ENCODE measurements at regions not wholly inside any gene's neighbourhood (a gene's known extent, or its start where the extent isn't known, plus 50 kb on each side); places are given as distances from the start of the nearest gene placed in this dataset.

GRCh38 chr14:85421186-85421877 lies 108.6 kb upstream of the FLRT2 start:
- Histone ChIP-seq H3K4me3 (ENCODE audit: low read depth, low read length) (no peak overlapping the region), H3K27me3 (ENCODE audit: control insufficient read depth, insufficient read depth, low read length) (no peaks in the 10 kb centered on the region), H3K36me3 (ENCODE audit: control insufficient read depth, insufficient read depth, low read length) (no peaks in the 10 kb centered on the region)
- TF ChIP-seq CTCF (IDR thresholded peaks at IDR 0.05; ENCODE audit: insufficient read depth, low read length, poor library complexity, severe bottlenecking): no peak
- no peak for DNase-seq (ENCODE audit: low read depth)

GRCh38 chr14:85423889-85424288 lies 106.1 kb upstream of the FLRT2 start:
- DNase-seq (ENCODE audit: low read depth): no peak

GRCh38 chr14:85425507-85425906 lies 104.4 kb upstream of the FLRT2 start:
- TF ChIP-seq CTCF (IDR thresholded peaks at IDR 0.05; ENCODE audit: insufficient read depth, low read length, poor library complexity, severe bottlenecking): no peak
- H3K27me3 ChIP-seq (ENCODE audit: control insufficient read depth, insufficient read depth, low read length): no peaks in the 10 kb centered on the region
- no peak for DNase-seq (ENCODE audit: low read depth)
- H3K36me3 ChIP-seq (ENCODE audit: control insufficient read depth, insufficient read depth, low read length): no peaks in the 10 kb centered on the region
- no peak overlapping the region for H3K4me3 ChIP-seq (ENCODE audit: low read depth, low read length)

More at GRCh38 chr14:85423889-85424288, 106.1 kb upstream of the FLRT2 start:
- Histone ChIP-seq H3K4me3 (ENCODE audit: low read depth, low read length) (no peak overlapping the region), H3K27me3 (ENCODE audit: control insufficient read depth, insufficient read depth, low read length) (no peaks in the 10 kb centered on the region), H3K36me3 (ENCODE audit: control insufficient read depth, insufficient read depth, low read length) (no peaks in the 10 kb centered on the region)
- TF ChIP-seq CTCF (IDR thresholded peaks at IDR 0.05; ENCODE audit: insufficient read depth, low read length, poor library complexity, severe bottlenecking): no peak

- no peaks in the 10 kb centered on the region for H3K27me3 ChIP-seq (ENCODE audit: control insufficient read depth, insufficient read depth, low read length)
- TF ChIP-seq CTCF (IDR thresholded peaks at IDR 0.05; ENCODE audit: insufficient read depth, low read length, poor library complexity, severe bottlenecking): no peak
- no peaks in the 10 kb centered on the region for H3K36me3 ChIP-seq (ENCODE audit: control insufficient read depth, insufficient read depth, low read length)
- no peak overlapping the region for H3K4me3 ChIP-seq (ENCODE audit: low read depth, low read length)
- DNase-seq (ENCODE audit: low read depth): no peak
Measured at GRCh38 chr14:85426068-85426935, 103.6 kb upstream of the FLRT2 start.

- Histone ChIP-seq H3K36me3 (ENCODE audit: control insufficient read depth, insufficient read depth, low read length) (no peaks in the 10 kb centered on the region), H3K27me3 (ENCODE audit: control insufficient read depth, insufficient read depth, low read length) (no peaks in the 10 kb centered on the region), H3K4me3 (ENCODE audit: low read depth, low read length) (no peak overlapping the region)
- no peak for DNase-seq (ENCODE audit: low read depth)
- TF ChIP-seq CTCF (IDR thresholded peaks at IDR 0.05; ENCODE audit: insufficient read depth, low read length, poor library complexity, severe bottlenecking): no peak
Measured at GRCh38 chr14:85428926-85429325, 101.0 kb upstream of the FLRT2 start.

All from kidney epithelial cell (primary cell).